NCI-H226 (cell line): ENCODE measurements at regions not wholly inside any gene's neighbourhood (a gene's known extent, or its start where the extent isn't known, plus 50 kb on each side); places are given as distances from the start of the nearest gene placed in this dataset.

ENCODE experiments used
- DNase-seq: peaks from one replicate; pipeline ENCODE4 v3.0.0-alpha.2; 2015

DNA sequence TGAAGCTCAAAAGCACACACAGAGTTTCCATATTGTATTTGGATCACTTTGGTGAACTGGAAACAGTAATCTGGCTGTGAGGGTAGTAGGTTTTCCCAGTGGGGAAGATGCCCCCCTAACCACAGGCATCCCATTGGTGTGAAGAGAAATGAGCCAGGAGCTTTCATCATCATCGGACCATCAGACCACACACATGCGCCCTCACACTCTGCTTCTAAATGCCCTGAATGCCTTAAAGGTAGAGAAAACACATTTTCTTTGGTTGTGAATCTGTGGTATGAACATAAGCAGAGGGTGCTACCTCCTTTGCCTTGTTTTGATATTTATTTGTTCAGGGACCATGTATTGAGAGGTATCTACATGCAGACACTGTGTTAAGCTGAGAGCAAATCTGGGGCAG, 79.0 kb upstream of the DNAH14 start:
- no peak for DNase-seq

DNA sequence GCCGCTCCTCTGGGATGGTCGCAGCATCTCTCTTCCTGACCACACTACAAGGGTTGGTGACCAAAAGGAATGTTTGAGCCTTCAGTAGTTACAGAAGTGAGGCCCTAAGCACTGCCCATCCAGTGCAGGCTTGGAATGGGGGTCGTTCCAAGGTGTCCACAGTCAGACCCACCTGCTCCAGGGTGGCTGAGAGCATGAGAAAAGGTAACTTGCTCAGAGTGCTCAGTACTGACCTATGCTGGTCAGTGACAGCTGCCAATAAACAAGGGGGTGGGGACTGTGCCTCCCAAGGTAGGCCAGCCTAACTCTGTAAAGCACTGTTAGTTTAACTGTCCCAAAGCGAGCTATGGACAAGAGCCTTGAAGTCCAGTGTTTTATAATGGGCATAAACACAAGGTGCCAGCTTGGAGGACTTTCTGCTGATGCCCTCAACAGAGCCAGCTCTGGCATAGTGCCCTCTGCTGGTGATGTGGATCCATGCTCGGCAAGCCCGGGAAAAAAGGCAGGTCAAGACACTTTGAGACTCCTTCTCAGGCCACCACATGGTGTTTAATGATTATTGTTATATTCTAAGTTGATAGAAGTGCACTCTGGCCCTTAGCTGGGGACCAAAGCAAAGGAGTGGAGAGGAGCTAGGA, 78.1 kb upstream of the DNAH14 start:
- peak; percentile 27 for DNase-seq

DNA sequence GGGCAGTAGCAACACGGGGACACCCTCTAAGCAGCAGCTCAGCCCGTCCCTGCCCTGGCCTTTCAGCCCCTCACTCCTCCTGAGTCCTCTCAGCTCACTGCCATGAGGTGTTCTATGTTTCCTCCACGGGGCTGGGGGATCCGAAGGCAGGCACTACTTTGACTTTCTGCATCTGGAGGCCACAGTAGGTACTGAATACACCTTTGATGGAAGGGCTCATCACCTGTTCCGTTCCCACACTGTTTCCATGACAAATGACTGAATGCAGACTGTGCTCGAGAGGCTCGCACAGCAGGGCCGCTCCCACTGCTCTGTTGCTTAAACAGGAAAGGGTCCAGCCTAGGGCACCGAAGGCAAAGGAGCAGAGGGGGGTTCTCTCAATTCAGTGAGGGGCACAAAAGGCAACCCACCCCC, 77.6 kb upstream of the DNAH14 start:
- no peak for DNase-seq

DNA sequence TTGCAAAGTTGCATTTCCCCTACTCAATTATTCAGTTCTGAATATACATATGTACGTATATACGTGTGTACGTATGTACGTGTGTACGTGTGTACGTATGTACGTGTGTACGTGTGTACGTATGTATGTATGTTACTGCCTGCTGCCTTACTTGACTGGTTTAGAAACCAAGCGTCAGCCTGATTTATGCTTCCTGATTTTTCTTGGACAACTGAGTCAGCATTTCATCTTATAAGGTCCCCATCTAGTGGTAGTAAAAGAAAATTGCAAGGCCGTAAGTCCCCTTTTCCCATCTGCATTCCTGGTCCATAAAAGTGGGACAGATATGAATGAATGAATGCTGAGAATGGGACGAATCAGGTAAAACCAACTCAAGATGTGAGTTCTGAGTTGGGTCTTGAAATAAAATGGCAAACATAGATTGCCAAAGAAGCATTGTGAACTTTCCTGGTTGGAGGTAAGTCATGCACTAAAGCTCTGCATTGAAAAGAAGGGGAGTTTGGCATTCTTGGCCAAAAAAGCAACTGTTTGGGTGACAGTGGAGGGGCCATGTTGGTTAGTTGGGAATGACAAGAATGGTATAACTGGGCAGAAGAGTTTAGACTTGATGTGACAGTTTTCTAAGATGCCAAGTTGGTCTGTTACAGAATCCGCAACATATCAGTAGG, 76.4 kb upstream of the DNAH14 start:
- no peak for DNase-seq

DNA sequence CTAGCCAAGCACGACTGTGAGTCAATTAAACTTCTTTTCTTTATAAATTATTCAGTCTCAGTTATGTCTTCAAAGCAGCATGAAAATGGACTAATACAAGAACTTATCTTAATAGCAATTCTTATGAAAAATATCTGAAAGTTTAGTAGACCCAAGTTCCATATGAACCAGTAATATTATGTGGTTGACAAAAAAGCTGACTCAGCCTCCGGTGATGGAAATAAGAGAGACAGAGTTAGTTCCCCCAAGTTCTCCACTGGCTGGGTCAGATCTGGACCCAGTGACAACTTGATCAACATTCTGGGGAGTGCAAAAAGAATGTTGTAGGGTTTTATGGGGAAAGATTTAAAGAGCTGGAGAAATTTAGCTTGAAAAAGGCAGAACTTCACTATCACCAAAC, 72.5 kb upstream of the DNAH14 start:
- no peak for DNase-seq

DNA sequence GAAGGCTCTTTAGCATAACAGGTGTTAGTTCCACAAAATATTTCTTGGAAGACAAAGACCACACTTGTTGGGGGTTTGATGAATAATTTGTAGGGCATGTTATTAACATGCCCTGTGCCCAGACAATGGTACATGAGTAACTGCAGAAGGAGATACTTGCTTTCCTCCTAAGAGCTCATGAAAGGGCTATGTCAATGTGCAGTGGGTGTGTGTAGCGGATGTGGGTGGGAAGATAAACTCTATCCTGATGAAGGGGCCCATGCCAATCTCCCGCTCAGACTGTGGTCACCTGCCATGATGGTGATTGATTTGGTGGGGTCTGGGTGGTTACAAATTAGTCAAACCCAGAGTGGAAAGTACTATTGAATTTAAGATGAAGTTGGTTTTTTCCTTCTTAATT, 69.8 kb upstream of the DNAH14 start:
- no peak for DNase-seq

DNA sequence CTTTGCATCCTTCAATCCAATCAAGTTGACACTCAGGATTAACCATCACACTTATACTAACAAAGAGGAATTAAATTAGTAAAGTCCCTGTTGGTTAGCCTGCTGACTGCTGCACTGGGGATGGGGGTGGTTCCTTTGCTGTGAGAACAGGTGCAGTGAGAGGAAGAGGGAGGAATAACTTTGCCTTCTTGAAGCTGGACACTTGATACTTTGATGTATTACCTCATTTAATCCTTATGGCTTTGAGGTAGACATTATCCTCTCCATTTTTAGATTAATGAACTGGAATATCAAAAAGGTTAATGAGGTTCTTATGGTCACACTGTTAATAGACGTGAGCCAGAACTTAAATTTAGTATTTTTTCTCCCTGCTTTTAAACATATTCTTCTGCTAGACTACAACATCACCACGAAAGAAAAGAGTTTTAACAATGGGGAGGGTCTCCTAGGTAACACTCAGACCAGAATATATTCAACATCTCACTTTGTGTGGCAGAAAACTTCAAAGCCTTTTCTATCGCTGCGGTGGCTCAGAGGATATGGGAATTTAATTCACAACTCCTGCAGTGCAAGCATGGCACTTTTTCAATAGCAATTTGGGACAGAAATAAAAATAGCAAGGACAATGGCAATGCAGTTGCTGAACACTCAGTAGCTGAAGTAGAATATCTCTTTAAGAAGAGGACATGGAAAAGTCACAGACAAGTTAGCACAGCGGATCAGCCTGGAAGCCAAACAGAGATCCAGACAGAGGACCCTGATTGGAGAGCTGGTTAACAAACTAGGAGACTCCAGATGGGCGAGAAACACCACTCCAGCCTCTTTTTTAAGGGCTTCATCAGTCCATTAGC, 68.8 kb upstream of the DNAH14 start:
- DNase-seq = no peak

DNA sequence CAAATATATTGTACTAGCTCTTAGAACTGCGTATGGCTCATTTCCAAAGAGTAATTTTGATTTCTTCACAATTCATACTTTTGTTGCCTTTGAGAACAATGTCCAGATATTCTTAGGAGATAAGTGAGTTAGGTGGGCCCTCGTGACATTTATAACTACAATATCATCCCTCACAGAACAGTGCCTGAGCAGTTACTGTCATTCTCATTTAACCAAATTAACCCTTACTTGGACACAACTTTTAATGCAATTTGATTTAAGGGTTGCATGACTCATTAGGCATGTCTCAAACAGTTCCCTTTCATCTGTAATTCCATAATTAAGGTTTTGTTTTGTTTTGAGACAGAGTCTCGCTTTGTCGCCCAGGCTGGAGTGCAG, 68.1 kb upstream of the DNAH14 start:
- no peak for DNase-seq

DNA sequence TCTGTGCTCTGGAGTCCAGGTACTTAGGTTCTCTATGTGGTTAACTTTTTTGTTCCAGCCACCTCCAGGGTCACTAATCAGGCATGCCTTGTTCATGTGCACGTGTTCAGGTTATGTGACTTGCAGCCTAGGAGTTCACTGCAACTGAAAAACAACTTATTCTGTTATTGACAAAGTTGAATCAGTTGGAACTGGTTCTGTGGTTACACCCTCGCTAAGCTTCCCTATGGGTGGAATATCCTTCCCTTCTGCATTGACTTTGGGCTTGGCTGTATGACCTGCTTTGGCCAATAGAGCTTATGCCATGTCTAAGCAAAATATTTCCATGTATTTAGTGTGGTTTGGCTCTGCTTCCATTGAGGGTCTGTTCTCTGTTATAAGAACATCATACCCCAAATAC, 66.0 kb upstream of the DNAH14 start:
- DNase-seq = no peak

DNA sequence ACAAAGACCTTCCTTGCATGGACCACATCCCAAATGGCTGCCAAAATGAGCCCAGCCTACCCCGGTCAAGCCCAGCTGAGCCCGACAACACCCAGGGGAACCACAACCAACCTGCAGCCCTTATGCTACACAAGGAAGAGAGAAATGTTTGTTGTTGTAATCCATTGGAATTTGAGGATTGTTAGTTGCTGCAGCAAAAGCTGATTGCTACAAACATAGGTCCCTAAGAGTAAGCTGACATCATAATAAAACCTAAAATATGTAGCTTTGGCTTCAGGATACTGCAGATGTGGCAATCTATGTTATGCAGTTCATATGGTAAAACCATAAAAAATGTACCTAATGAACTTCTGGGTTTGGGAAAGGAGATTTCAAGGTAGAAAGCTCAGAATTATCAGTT, 65.5 kb upstream of the DNAH14 start:
- no peak for DNase-seq

DNA sequence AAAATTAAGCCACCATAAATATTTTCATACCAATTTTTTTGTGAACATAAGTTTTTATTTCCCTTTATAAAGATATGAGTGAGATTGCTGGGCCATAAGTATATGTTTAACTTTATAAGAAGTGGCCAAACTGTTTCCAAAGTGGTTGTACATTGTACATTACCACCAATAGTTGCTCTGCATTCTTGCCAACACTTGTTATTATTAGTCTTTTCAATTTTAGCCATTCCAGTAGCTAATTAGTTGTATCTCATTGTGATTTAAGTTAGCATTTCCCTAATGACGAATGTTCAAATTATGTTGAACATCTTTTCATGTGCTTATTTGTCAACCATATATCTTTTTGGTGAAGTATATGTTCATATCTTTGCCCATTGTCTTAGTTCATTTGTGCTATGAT, 64.0 kb upstream of the DNAH14 start:
- no peak for DNase-seq

DNA sequence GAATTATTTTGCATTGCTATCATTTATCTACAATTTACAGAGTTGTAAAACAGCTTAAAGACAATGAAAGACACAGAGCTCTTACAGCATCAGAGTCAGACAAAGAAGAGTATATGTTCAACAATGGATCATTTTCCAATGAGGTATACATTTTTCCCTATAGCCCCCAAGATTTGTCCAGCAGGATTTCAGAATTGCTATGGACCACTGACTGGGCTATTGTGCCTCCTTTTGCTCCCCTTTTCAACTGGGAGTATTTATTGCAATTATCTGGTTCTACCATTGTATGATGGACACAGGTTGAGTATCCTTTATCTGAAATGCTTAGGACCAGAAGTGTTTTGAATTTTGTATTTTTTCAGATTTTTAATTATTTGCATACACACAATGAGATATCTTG, 62.5 kb upstream of the DNAH14 start:
- DNase-seq = no peak

DNA sequence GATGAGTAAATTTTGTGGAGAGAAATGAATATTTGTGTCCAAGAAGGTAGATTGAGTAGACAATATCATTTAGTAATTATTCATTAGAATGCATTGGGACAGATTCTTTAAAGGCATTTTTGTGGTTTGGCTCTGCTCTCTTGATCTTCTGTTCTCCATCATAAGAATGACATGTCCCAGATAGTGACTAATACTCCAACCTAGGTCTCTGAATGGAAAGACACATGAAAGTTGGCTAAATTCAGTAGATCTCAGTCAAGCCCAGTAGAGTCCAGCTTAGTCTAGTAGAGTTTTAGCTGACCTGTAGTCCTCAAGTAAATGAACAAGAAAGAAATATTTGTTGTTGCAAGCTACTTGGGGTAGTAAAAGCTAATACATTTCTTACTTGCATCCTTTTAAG, 61.8 kb upstream of the DNAH14 start:
- DNase-seq = no peak

DNA sequence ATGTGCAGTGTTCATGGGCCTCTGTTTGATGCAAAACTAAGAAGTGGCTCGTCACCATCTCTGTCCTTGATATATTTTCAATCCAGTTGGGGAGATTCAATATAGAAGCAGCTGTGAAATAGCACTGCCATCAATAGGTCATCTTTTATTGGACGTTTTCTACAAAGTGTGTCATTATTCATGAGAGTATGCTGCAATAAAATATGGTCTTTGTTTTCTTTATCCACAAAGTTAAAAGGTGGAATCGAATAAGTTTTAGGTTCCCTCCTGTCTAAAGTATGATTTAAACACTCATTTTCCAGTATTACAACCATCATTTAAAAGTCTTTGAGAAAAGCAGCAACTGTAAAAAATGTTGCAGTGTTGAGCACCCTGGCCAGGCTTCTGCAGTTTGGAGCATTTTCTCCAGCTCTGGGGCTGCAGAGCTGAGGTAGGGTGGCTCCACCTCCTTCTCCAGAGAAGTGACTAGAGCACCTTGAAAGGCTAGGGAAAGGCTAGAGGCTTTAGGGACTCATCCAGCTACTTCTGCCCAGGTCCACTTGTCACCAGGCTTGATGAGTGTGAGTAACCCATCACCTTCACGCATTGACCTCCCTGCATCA, 56.5 kb upstream of the DNAH14 start:
- no peak for DNase-seq

DNA sequence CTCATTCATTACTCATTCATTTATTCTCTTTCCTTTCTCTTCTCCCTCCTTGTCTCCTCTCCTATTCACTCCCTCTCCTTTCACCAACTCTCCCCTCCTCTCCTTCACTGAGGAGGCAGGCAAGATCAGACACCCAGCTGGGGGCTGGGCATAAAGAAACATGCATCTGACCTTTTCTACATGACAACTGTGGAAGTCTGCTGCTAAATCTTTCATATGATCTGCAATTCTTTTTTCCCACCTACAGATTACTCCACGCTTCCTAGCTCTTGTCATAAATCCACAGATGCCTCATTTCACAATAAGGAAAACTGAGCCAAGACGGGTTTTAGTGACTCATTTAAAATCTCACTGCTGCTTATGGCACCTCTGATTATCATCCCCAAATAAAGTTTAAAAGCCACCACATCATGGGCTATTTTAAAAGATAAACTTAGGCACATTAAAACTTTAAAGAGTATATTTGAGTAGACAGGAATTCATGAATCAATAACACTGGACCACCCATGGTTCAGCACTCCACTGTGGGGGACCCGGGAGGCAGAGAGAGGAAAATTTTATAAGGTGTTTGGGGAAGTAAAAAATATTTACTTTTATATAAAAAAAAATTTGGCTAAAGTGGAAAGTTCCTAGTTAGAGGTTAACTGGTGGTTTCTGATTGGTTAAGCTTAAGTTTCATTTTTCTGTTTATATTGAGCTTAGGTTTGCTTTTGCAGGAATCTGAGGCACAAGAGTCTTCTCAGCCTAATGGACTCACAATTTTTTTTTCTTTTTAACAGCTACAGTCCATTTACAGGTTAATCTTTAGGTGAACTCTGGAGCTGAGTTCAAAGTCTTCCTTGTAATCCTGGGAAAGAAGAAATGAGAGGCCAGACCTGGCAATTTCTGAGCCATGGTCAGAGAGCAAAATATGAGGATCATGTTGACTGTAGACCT, 55.8 kb upstream of the DNAH14 start:
- peak; percentile 5 for DNase-seq

DNA sequence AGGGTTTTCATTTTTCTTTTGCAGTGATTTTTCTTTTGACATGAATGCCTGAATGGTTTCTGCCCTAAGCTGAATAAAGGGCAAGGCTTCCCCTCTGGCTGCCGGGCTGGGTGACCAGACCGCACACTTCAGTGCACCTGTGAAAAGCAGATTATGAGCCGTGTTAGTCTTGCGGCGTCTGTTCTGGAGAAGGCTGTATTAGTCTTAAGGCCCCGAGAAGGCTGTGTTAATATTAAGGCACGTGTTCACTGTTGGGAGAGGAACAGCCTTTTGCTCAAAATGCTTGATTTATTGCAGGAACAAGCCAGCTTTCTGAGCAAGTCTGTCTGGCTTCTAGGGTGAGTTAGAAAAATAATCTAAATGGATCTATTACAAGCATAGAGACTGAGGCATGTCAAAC, 54.7 kb upstream of the DNAH14 start:
- no peak for DNase-seq

DNA sequence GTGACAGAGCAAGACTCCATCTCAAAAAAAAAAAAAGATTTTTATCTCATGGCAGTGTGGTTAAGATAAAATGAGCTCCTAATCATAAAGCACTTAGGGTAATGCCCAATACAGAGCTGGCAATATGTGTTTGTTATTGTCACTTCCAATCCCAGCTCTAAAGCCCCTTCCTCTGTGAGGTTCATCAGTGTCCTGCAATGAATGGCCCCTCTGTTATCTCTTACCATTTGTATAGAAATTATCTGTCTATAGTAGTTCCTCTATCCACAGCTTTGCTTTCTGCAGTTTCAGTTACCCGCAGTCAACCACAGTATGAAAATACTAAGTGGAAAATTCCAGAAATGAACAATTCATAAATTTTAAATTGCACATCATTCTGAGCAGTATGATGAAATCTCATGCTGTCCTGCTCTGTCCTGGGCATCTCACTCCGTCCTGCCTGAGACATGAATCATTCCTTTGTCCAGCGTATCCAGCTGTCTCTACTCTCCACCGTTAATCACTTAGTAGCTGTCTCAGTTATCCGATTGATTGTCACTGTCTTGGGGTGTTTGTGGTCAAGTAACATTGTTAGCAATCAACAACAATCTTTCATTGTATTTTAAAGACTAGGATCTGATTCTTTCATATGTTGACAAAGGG, 50.2 kb upstream of the DNAH14 start:
- peak; percentile 3 for DNase-seq
